ENCODE measurements at regions not wholly inside any gene's neighbourhood (a gene's known extent, or its start where the extent isn't known, plus 50 kb on each side); places are given as distances from the start of the nearest gene placed in this dataset.

DNA sequence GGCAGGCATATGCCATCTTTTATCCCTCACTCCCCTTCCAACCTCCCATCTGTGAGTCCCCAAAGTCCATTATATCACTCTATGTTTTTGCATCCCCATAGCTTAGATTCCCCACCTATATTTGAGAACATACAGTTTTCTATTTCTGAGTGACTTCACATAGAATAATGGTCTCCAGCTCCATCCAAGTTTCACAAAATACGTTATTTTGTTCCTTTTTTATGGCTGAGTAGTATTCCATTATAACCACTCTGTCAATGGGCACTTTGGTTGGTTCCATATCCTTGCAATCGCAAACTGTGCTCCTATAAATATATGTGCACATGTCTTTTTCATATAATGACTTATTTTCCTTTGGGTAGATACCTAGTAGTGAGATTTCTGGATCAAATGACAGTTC lies 178.6 kb downstream of the GAS1 start:
- TF ChIP-seq POLR2A (IDR thresholded peaks at IDR 0.05; ENCODE audit: low read depth, low read length) = no peak
- TF ChIP-seq POLR2AphosphoS5 (IDR thresholded peaks at IDR 0.05; ENCODE audit: low read depth, low read length) = no peak

Measured in GM12892 (cell line).